ENCODE measurements at regions not wholly inside any gene's neighbourhood (a gene's known extent, or its start where the extent isn't known, plus 50 kb on each side); places are given as distances from the start of the nearest gene placed in this dataset.

GRCh38 chr18:73741946-73742345 is 405.7 kb downstream of the FBXO15 start:
- no peak for TF ChIP-seq CTCF (IDR thresholded peaks at IDR 0.05; ENCODE audit: poor library complexity)
- no peak for TF ChIP-seq EZH2phosphoT487 (IDR thresholded peaks at IDR 0.05; ENCODE audit: low read depth, severe bottlenecking, unreplicated experiment)
- no peak for TF ChIP-seq EZH2 (IDR thresholded peaks at IDR 0.05; ENCODE audit: borderline replicate concordance)

Data from hepatocyte (in vitro differentiated cells).